Effector memory CD4-positive, alpha-beta T cell (primary cell): ENCODE measurements at regions not wholly inside any gene's neighbourhood (a gene's known extent, or its start where the extent isn't known, plus 50 kb on each side); places are given as distances from the start of the nearest gene placed in this dataset.

Source experiments
- DNase-seq, 3 donors: peaks; one replicate each; pipeline ENCODE4 v3.0.0-alpha.2; 2020
- H3K27ac ChIP-seq: 2 replicates; pipeline ENCODE4 v1.7.0; 2013; ENCODE audit warnings: mild to moderate bottlenecking, low read length, moderate library complexity; ENCODE audit not compliant: insufficient read depth, poor library complexity, severe bottlenecking
- H3K27me3 ChIP-seq: replicated peaks from 2 replicates; pipeline ENCODE4 v1.7.0; 2013; ENCODE audit warnings: mild to moderate bottlenecking, low read length; ENCODE audit not compliant: insufficient read depth, control insufficient read depth, poor library complexity, severe bottlenecking
- H3K36me3 ChIP-seq: 2 replicates; pipeline ENCODE4 v1.7.0; 2013; ENCODE audit warnings: mild to moderate bottlenecking, low read length, moderate library complexity; ENCODE audit not compliant: control insufficient read depth, insufficient read depth
- H3K4me1 ChIP-seq: 2 replicates; pipeline ENCODE4 v1.7.0; 2013; ENCODE audit warnings: low read length, mild to moderate bottlenecking; ENCODE audit not compliant: control insufficient read depth, insufficient read depth, poor library complexity, severe bottlenecking
- H3K4me3 ChIP-seq: 2 replicates; pipeline ENCODE4 v1.7.0; 2013; ENCODE audit warnings: low read length, low read depth, mild to moderate bottlenecking; ENCODE audit not compliant: insufficient read depth, poor library complexity, severe bottlenecking
- H3K9me3 ChIP-seq: 2 replicates; pipeline ENCODE4 v1.7.0; 2013; ENCODE audit warnings: mild to moderate bottlenecking, low read length, moderate library complexity; ENCODE audit not compliant: control insufficient read depth

GRCh38 chr6:71474942-71475341 lies 186.3 kb downstream of the OGFRL1 start:
- Histone ChIP-seq H3K4me1 (no peaks in the 10 kb centered on the region), H3K9me3 (no peaks in the 10 kb centered on the region), H3K27me3 (no peaks in the 10 kb centered on the region), H3K36me3 (no peaks in the 10 kb centered on the region), H3K4me3 (no peak overlapping the region), H3K27ac (no peak overlapping the region)
- no peak for DNase-seq

- H3K4me1 ChIP-seq, result no peaks in the 10 kb centered on the region
- H3K4me3 ChIP-seq, result no peak overlapping the region
- DNase-seq, result no peak
These were observed 187.8 kb downstream of the OGFRL1 start for GRCh38 chr6:71476371-71476770.

GRCh38 chr6:71476872-71477271 lies 188.3 kb downstream of the OGFRL1 start:
- H3K27ac ChIP-seq, result no peak overlapping the region
- H3K4me1 ChIP-seq, result no peaks in the 10 kb centered on the region
- no peaks in the 10 kb centered on the region for H3K9me3 ChIP-seq
- no peaks in the 10 kb centered on the region for H3K36me3 ChIP-seq
- no peak overlapping the region for H3K4me3 ChIP-seq
- DNase-seq, result no peak
- H3K27me3 ChIP-seq, result no peaks in the 10 kb centered on the region

More at GRCh38 chr6:71476371-71476770, 187.8 kb downstream of the OGFRL1 start:
- Histone ChIP-seq H3K9me3 (no peaks in the 10 kb centered on the region), H3K27ac (no peak overlapping the region), H3K27me3 (no peaks in the 10 kb centered on the region), H3K36me3 (no peaks in the 10 kb centered on the region)

GRCh38 chr6:71478834-71479541 lies 190.4 kb downstream of the OGFRL1 start:
- DNase-seq, result no peak
- Histone ChIP-seq H3K27me3 (no peaks in the 10 kb centered on the region), H3K4me3 (no peak overlapping the region), H3K4me1 (no peaks in the 10 kb centered on the region), H3K36me3 (no peaks in the 10 kb centered on the region), H3K27ac (no peak overlapping the region), H3K9me3 (no peaks in the 10 kb centered on the region)

- DNase-seq, result no peak
- Histone ChIP-seq H3K4me3 (no peak overlapping the region), H3K27me3 (no peaks in the 10 kb centered on the region), H3K4me1 (no peaks in the 10 kb centered on the region), H3K36me3 (no peaks in the 10 kb centered on the region), H3K27ac (no peak overlapping the region), H3K9me3 (no peaks in the 10 kb centered on the region)
These were observed 192.0 kb downstream of the OGFRL1 start for GRCh38 chr6:71480577-71480976.

GRCh38 chr6:71481011-71481410 lies 192.4 kb downstream of the OGFRL1 start:
- Histone ChIP-seq H3K4me3 (no peak overlapping the region), H3K36me3 (no peaks in the 10 kb centered on the region), H3K9me3 (no peaks in the 10 kb centered on the region), H3K4me1 (no peaks in the 10 kb centered on the region), H3K27me3 (no peaks in the 10 kb centered on the region), H3K27ac (no peak overlapping the region)
- DNase-seq, result no peak

GRCh38 chr6:71481801-71482200 lies 193.2 kb downstream of the OGFRL1 start:
- no peak for DNase-seq

GRCh38 chr6:71482742-71483141 lies 194.1 kb downstream of the OGFRL1 start:
- Histone ChIP-seq H3K4me3 (no peak overlapping the region), H3K27me3 (no peaks in the 10 kb centered on the region), H3K27ac (no peak overlapping the region), H3K36me3 (no peaks in the 10 kb centered on the region), H3K4me1 (no peaks in the 10 kb centered on the region), H3K9me3 (no peaks in the 10 kb centered on the region)
- no peak for DNase-seq

More at GRCh38 chr6:71481801-71482200, 193.2 kb downstream of the OGFRL1 start:
- no peaks in the 10 kb centered on the region for H3K27me3 ChIP-seq
- H3K36me3 ChIP-seq, result no peaks in the 10 kb centered on the region
- no peaks in the 10 kb centered on the region for H3K9me3 ChIP-seq
- no peak overlapping the region for H3K27ac ChIP-seq
- no peak overlapping the region for H3K4me3 ChIP-seq
- no peaks in the 10 kb centered on the region for H3K4me1 ChIP-seq

- Histone ChIP-seq H3K36me3 (no peaks in the 10 kb centered on the region), H3K9me3 (no peaks in the 10 kb centered on the region), H3K27ac (no peak overlapping the region), H3K4me1 (no peaks in the 10 kb centered on the region), H3K4me3 (no peak overlapping the region), H3K27me3 (no peaks in the 10 kb centered on the region)
- DNase-seq, result no peak
These were observed 197.8 kb downstream of the OGFRL1 start for GRCh38 chr6:71486461-71486860.

GRCh38 chr6:71488186-71488585 lies 199.6 kb downstream of the OGFRL1 start:
- Histone ChIP-seq H3K9me3 (no peaks in the 10 kb centered on the region), H3K27ac (no peak overlapping the region), H3K36me3 (no peaks in the 10 kb centered on the region), H3K27me3 (no peaks in the 10 kb centered on the region), H3K4me1 (no peaks in the 10 kb centered on the region), H3K4me3 (no peak overlapping the region)
- no peak for DNase-seq
